ENCODE measurements at regions not wholly inside any gene's neighbourhood (a gene's known extent, or its start where the extent isn't known, plus 50 kb on each side); places are given as distances from the start of the nearest gene placed in this dataset.

DNA sequence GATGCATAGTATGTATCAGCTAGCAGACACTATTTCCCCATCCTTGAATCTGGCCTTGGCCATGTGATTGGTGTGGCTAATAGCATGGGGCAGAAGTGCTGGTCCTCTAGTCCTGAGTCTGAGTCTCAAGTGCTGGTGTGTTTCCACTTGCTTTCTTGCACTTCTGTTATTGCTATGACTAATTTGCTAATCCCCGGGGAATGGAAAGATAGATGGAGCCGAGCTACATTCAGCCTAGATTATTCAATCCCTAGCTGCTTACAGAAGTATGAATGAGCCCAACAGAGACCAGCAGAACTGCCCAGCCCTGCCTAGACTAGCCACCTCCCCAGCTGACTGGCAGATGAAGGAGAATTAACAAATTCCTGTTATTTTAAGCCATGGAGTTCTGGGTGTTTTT is 53.2 kb upstream of the SYPL1 start:
- no peak for DNase-seq (ENCODE audit: low spot score)

DNA sequence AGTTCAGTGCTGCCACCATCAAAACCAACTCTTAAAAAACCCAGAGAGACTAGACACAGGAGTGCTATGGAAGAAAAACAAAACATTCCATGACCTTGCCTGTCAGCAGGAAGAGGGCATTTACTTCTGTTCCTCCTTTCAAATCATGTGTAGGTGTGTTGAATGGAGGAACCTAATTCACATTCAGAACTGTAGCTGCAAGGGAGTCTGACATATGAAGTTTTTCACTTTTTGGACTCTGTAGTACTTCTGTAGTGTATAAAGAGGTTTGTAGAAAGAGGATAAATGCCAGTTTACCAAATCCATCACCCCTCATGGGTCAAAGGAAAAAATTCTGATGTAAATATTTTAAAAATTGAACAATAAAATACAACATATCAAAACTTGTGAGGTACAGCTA is 51.1 kb upstream of the SYPL1 start:
- DNase-seq (ENCODE audit: low spot score), result no peak
